Neural cell (in vitro differentiated cells): ENCODE measurements at regions not wholly inside any gene's neighbourhood (a gene's known extent, or its start where the extent isn't known, plus 50 kb on each side); places are given as distances from the start of the nearest gene placed in this dataset.

Source experiments
- H2AFZ ChIP-seq: fragments of 200-600, 300-800 bp; sonication (generic), shearing (Covaris generic); 2 replicates; pipeline ENCODE4 v1.6.0; 2014; ENCODE audit warnings: low read depth, mild to moderate bottlenecking, antibody characterized with exemption, low read length, moderate library complexity
- H3F3A ChIP-seq: fragments of 200-600 bp; shearing (Covaris generic); 2 replicates; pipeline ENCODE4 v1.6.1; 2016; ENCODE audit warnings: mild to moderate bottlenecking, moderate library complexity, mixed read lengths, antibody characterized with exemption, low read length; ENCODE audit not compliant: insufficient read depth, poor library complexity, severe bottlenecking
- H3K27ac ChIP-seq: fragments of 200-600, 300-800 bp; sonication (generic), shearing (Covaris generic); 2 replicates; pipeline ENCODE4 v1.5.1; 2014; ENCODE audit warnings: mild to moderate bottlenecking, low read length, moderate library complexity
- H3K27me3 ChIP-seq: fragments of 300-800, 200-600 bp; sonication (generic), shearing (Covaris generic); 2 replicates; pipeline ENCODE4 v1.6.0; 2014; ENCODE audit warnings: mild to moderate bottlenecking, low read depth, low read length, moderate library complexity; ENCODE audit not compliant: insufficient read depth
- H3K36me3 ChIP-seq: fragments of 300-800, 200-600 bp; sonication (generic), shearing (Covaris generic); 2 replicates; pipeline ENCODE4 v1.5.1; 2014; ENCODE audit warnings: mild to moderate bottlenecking, antibody characterized with exemption, low read length, moderate library complexity; ENCODE audit not compliant: insufficient read depth
- H3K4me2 ChIP-seq: fragments of 300-800, 200-600 bp; sonication (generic), shearing (Covaris generic); 2 replicates; pipeline ENCODE4 v1.6.0; 2014; ENCODE audit warnings: mild to moderate bottlenecking, low read length
- H3K4me3 ChIP-seq: fragments of 300-800, 200-600 bp; sonication (generic), shearing (Covaris generic); 2 replicates; pipeline ENCODE4 v1.5.1; 2014; ENCODE audit warnings: mild to moderate bottlenecking, low read length, moderate library complexity
- H3K79me2 ChIP-seq: fragments of 200-600 bp; shearing (Covaris generic); replicated peaks from 2 replicates; pipeline ENCODE4 v1.6.0; 2014; ENCODE audit warnings: mild to moderate bottlenecking, low read length, moderate library complexity; ENCODE audit not compliant: insufficient read depth
- H3K9ac ChIP-seq: fragments of 300-800, 200-600 bp; sonication (generic), shearing (Covaris generic); 2 replicates; pipeline ENCODE4 v1.6.1; 2016; ENCODE audit warnings: mild to moderate bottlenecking, low read length, mixed read lengths
- H3K9me2 ChIP-seq: fragments of 200-600 bp; shearing (Covaris generic); 2 replicates; pipeline ENCODE4 v1.6.1; 2016; ENCODE audit warnings: mild to moderate bottlenecking, low read length, mixed read lengths; ENCODE audit not compliant: insufficient read depth
- H3K9me3 ChIP-seq: fragments of 200-600, 300-800 bp; sonication (generic), shearing (Covaris generic); 2 replicates; pipeline ENCODE4 v1.6.1; 2016; ENCODE audit warnings: mild to moderate bottlenecking, mixed run types, low read length, moderate library complexity, mixed read lengths
- H4K20me1 ChIP-seq: fragments of 200-600 bp; shearing (Covaris generic); 2 replicates; pipeline ENCODE4 v1.6.1; 2016; ENCODE audit warnings: mild to moderate bottlenecking, mixed run types; ENCODE audit not compliant: insufficient read depth
- CTCF ChIP-seq: fragments of 450-650 bp; IDR thresholded peaks from 2 replicates; pipeline ENCODE4 v1.5.1; 2014; ENCODE audit warnings: antibody characterized with exemption, mild to moderate bottlenecking, moderate library complexity; ENCODE audit not compliant: poor library complexity, severe bottlenecking
- EP300 ChIP-seq: fragments of 450-650 bp; conservative IDR thresholded peaks from 2 replicates; pipeline ENCODE4 v1.6.1; 2014; ENCODE audit warnings: antibody characterized with exemption, mild to moderate bottlenecking, moderate library complexity; ENCODE audit not compliant: poor library complexity, severe bottlenecking
- EZH2 ChIP-seq: fragments of 200-600, 300-800 bp; shearing (Covaris generic), sonication (generic); IDR thresholded peaks from 2 replicates; pipeline ENCODE4 v1.6.1; 2014; ENCODE audit warnings: antibody characterized with exemption, low read length, borderline replicate concordance, mild to moderate bottlenecking; ENCODE audit not compliant: insufficient read depth, poor library complexity, severe bottlenecking
- MXI1 ChIP-seq: fragments of 450-650 bp; conservative IDR thresholded peaks from 2 replicates; pipeline ENCODE4 v1.6.1; 2014; ENCODE audit warnings: antibody characterized with exemption, mild to moderate bottlenecking; ENCODE audit not compliant: poor library complexity, severe bottlenecking
- POLR2AphosphoS5 ChIP-seq: IDR thresholded peaks from 2 replicates; pipeline ENCODE4 v1.6.1; 2012
- RAD21 ChIP-seq: fragments of 450-650 bp; conservative IDR thresholded peaks from 2 replicates; pipeline ENCODE4 v1.6.1; 2014; ENCODE audit warnings: antibody characterized with exemption, mild to moderate bottlenecking, moderate library complexity
- REST ChIP-seq: IDR thresholded peaks from 2 replicates; pipeline ENCODE4 v1.6.1; 2012; ENCODE audit warnings: borderline replicate concordance
- SMC3 ChIP-seq: fragments of 450-650 bp; conservative IDR thresholded peaks from 2 replicates; pipeline ENCODE4 v1.6.1; 2014; ENCODE audit warnings: antibody characterized with exemption, mild to moderate bottlenecking, moderate library complexity; ENCODE audit not compliant: poor library complexity
- TAF1 ChIP-seq: IDR thresholded peaks from 2 replicates; pipeline ENCODE4 v1.6.1; 2012; ENCODE audit warnings: low read depth

GRCh38 chr1:106548726-106549125 is 507.7 kb upstream of the PRMT6 start:
- Histone ChIP-seq H3K9me2 (no peaks in the 10 kb centered on the region), H2AFZ (no peak overlapping the region), H3K79me2 (no peaks in the 10 kb centered on the region), H3K4me3 (no peak overlapping the region), H3K4me2 (no peak overlapping the region), H3K27ac (no peak overlapping the region), H3K9ac (no peak overlapping the region), H3K27me3 (no peaks in the 10 kb centered on the region), H4K20me1 (no peaks in the 10 kb centered on the region), H3F3A (no peaks in the 10 kb centered on the region), H3K9me3 (no peaks in the 10 kb centered on the region), H3K36me3 (no peaks in the 10 kb centered on the region)
- TF ChIP-seq POLR2AphosphoS5: no peak
- no peak for TF ChIP-seq TAF1

- H2AFZ ChIP-seq: no peak overlapping the region
- no peaks in the 10 kb centered on the region for H3K27me3 ChIP-seq
- H3K4me2 ChIP-seq: no peak overlapping the region
- H4K20me1 ChIP-seq: no peaks in the 10 kb centered on the region
- H3K9ac ChIP-seq: no peak overlapping the region
- TF ChIP-seq CTCF (no peak), REST (no peak), TAF1 (no peak)
- no peak overlapping the region for H3K27ac ChIP-seq
- H3F3A ChIP-seq: no peaks in the 10 kb centered on the region
- no peak overlapping the region for H3K4me3 ChIP-seq
- no peaks in the 10 kb centered on the region for H3K36me3 ChIP-seq
- H3K9me3 ChIP-seq: no peaks in the 10 kb centered on the region
- H3K9me2 ChIP-seq: no peaks in the 10 kb centered on the region
- no peaks in the 10 kb centered on the region for H3K79me2 ChIP-seq
Observed at GRCh38 chr1:106554294-106554693, 502.2 kb upstream of the PRMT6 start.

- no peak for TF ChIP-seq POLR2AphosphoS5
- TF ChIP-seq EP300: no peak
- no peak for TF ChIP-seq MXI1
- TF ChIP-seq CTCF: no peak
- TF ChIP-seq REST: no peak
- no peak for TF ChIP-seq EZH2
- TF ChIP-seq SMC3: no peak
- no peak for TF ChIP-seq RAD21
- TF ChIP-seq TAF1: no peak
Observed at GRCh38 chr1:106555571-106555970, 500.9 kb upstream of the PRMT6 start.

More at GRCh38 chr1:106555571-106555970, 500.9 kb upstream of the PRMT6 start:
- Histone ChIP-seq H3K4me3 (no peak overlapping the region), H3K9ac (no peak overlapping the region), H3F3A (no peaks in the 10 kb centered on the region), H3K27me3 (no peaks in the 10 kb centered on the region), H3K9me3 (no peaks in the 10 kb centered on the region), H3K27ac (no peak overlapping the region), H3K36me3 (no peaks in the 10 kb centered on the region), H3K79me2 (no peaks in the 10 kb centered on the region), H2AFZ (no peak overlapping the region), H3K9me2 (no peaks in the 10 kb centered on the region), H4K20me1 (no peaks in the 10 kb centered on the region), H3K4me2 (no peak overlapping the region)
